NB4 (cell line): ENCODE measurements at regions not wholly inside any gene's neighbourhood (a gene's known extent, or its start where the extent isn't known, plus 50 kb on each side); places are given as distances from the start of the nearest gene placed in this dataset.

ENCODE experiments used
- CTCF ChIP-seq: IDR thresholded peaks from one replicate; pipeline ENCODE4 v1.5.1; 2012; ENCODE audit warnings: low read depth, low read length
- MAX ChIP-seq: IDR thresholded peaks from 2 replicates; pipeline ENCODE4 v1.6.1; 2011; ENCODE audit warnings: low read depth, low read length
- MYC ChIP-seq: IDR thresholded peaks from 2 replicates; pipeline ENCODE4 v1.6.1; 2011; ENCODE audit warnings: low read depth, low read length
- POLR2A ChIP-seq: IDR thresholded peaks from 2 replicates; pipeline ENCODE4 v1.6.1; 2011; ENCODE audit warnings: mild to moderate bottlenecking; ENCODE audit not compliant: insufficient read length; ENCODE audit errors: extremely low read depth

- TF ChIP-seq MYC, result no peak
- TF ChIP-seq CTCF, result no peak
- no peak for TF ChIP-seq POLR2A
- no peak for TF ChIP-seq MAX
Measured at GRCh38 chr5:152676196-152676595, 271.1 kb upstream of the NMUR2 start.
